Middle frontal gyrus (tissue), 1 donor: ENCODE measurements at regions not wholly inside any gene's neighbourhood (a gene's known extent, or its start where the extent isn't known, plus 50 kb on each side); places are given as distances from the start of the nearest gene placed in this dataset.

Experiments
- DNase-seq: peaks from one replicate; pipeline ENCODE4 v3.0.0-alpha.2; 2015; ENCODE audit warnings: low spot score; ENCODE audit errors: extremely low spot score

- no peak for DNase-seq
Observed at GRCh38 chr13:106383791-106384190, 151.7 kb downstream of the EFNB2 start.

- DNase-seq = no peak
Observed at GRCh38 chr13:106382534-106382933, 152.9 kb downstream of the EFNB2 start.

GRCh38 chr13:106381091-106381490 lies 154.4 kb downstream of the EFNB2 start:
- DNase-seq = no peak

- no peak for DNase-seq
Observed at GRCh38 chr13:106377931-106378662, 157.4 kb downstream of the EFNB2 start.

GRCh38 chr13:106377341-106377740 lies 158.1 kb downstream of the EFNB2 start:
- no peak for DNase-seq

- no peak for DNase-seq
Observed at GRCh38 chr13:106376401-106377112, 158.9 kb downstream of the EFNB2 start.

- no peak for DNase-seq
Observed at GRCh38 chr13:106375085-106375484, 160.4 kb downstream of the EFNB2 start.

GRCh38 chr13:106374631-106375030 lies 160.8 kb downstream of the EFNB2 start:
- no peak for DNase-seq

- no peak for DNase-seq
Observed at GRCh38 chr13:106373989-106374572, 161.4 kb downstream of the EFNB2 start.

- no peak for DNase-seq
Observed at GRCh38 chr13:106373304-106373988, 162.0 kb downstream of the EFNB2 start.

GRCh38 chr13:106372199-106373155 lies 163.0 kb downstream of the EFNB2 start:
- no peak for DNase-seq

- no peak for DNase-seq
Observed at GRCh38 chr13:106371024-106371423, 164.4 kb downstream of the EFNB2 start.

- DNase-seq = no peak
Observed at GRCh38 chr13:106369858-106370257, 165.6 kb downstream of the EFNB2 start.

- no peak for DNase-seq
Observed at GRCh38 chr13:106369091-106369490, 166.4 kb downstream of the EFNB2 start.

- DNase-seq = no peak
Observed at GRCh38 chr13:106367361-106367971, 168.0 kb downstream of the EFNB2 start.

- DNase-seq = no peak
Observed at GRCh38 chr13:106362707-106363106, 172.8 kb downstream of the EFNB2 start.

GRCh38 chr13:106361621-106362020 lies 173.8 kb downstream of the EFNB2 start:
- no peak for DNase-seq

GRCh38 chr13:106357198-106357597 lies 178.3 kb downstream of the EFNB2 start:
- no peak for DNase-seq

GRCh38 chr13:106355866-106356265 lies 179.6 kb downstream of the EFNB2 start:
- DNase-seq = no peak

GRCh38 chr13:106354961-106355360 lies 180.5 kb downstream of the EFNB2 start:
- DNase-seq = no peak
